Activated naive CD8-positive, alpha-beta T cell treated with anti-CD3 and anti-CD28 coated beads, Interleukin-2, amount 10 ng/mL, durations not matched to agents 7 days and 5 days (primary cell): ENCODE measurements at regions not wholly inside any gene's neighbourhood (a gene's known extent, or its start where the extent isn't known, plus 50 kb on each side); places are given as distances from the start of the nearest gene placed in this dataset.

Source experiments
- ATAC-seq: fragments of 150-1000 bp; cut with Tn5 transposase; one replicate; pipeline ENCODE4 v1.10.0; 2021; ENCODE audit warnings: low read depth, moderate library complexity
- POLR2A ChIA-PET: fragments of 350-600 bp; sonication (Branson Sonifier 250); formaldehyde crosslinking; loops from one replicate; lab custom pipeline; 2021; ENCODE audit warnings: antibody characterized with exemption; lab: Charles Lee
- DNase-seq: peaks from one replicate; pipeline ENCODE4 v3.0.0; 2021
- H3K27ac Mint-ChIP-seq: one replicate; pipeline ENCODE4 v1.8.0; 2022; ENCODE audit warnings: mild to moderate bottlenecking, mixed read lengths
- H3K27me3 Mint-ChIP-seq: one replicate; pipeline ENCODE4 v1.8.0; 2022; ENCODE audit warnings: mild to moderate bottlenecking, moderate library complexity, mixed read lengths
- H3K36me3 Mint-ChIP-seq: one replicate; pipeline ENCODE4 v1.8.0; 2021; ENCODE audit warnings: mild to moderate bottlenecking, mixed read lengths
- H3K4me1 Mint-ChIP-seq: one replicate; pipeline ENCODE4 v1.8.0; 2021; ENCODE audit warnings: mixed read lengths
- H3K4me3 Mint-ChIP-seq: one replicate; pipeline ENCODE4 v1.8.0; 2022; ENCODE audit warnings: mild to moderate bottlenecking, moderate library complexity, mixed read lengths
- H3K9me3 Mint-ChIP-seq: one replicate; pipeline ENCODE4 v1.8.0; 2021; ENCODE audit warnings: mixed read lengths

- no peaks in the 10 kb centered on the region for H3K9me3 Mint-ChIP-seq
- no peak overlapping the region for H3K27ac Mint-ChIP-seq
- no peaks in the 10 kb centered on the region for H3K4me1 Mint-ChIP-seq
- no peak overlapping the region for H3K4me3 Mint-ChIP-seq
- no peaks in the 10 kb centered on the region for H3K36me3 Mint-ChIP-seq
- DNase-seq, result no peak
- no peak for ATAC-seq
- peaks cover 3% of the 10 kb centered on the region for H3K27me3 Mint-ChIP-seq
- POLR2A ChIA-PET, result no interaction called here
These were observed 62.9 kb downstream of the NHLRC3 start for GRCh38 chr13:39100996-39101738.

- peaks cover 4% of the 10 kb centered on the region for H3K27me3 Mint-ChIP-seq
- no peaks in the 10 kb centered on the region for H3K36me3 Mint-ChIP-seq
These were observed 64.8 kb downstream of the NHLRC3 start for GRCh38 chr13:39102981-39103490.

GRCh38 chr13:39105110-39105509 lies 66.9 kb downstream of the NHLRC3 start:
- DNase-seq (no peak), ATAC-seq (no peak)
- Mint-ChIP-seq H3K36me3 (no peaks in the 10 kb centered on the region), H3K9me3 (no peaks in the 10 kb centered on the region), H3K27me3 (peaks cover 4% of the 10 kb centered on the region), H3K4me3 (no peak overlapping the region), H3K27ac (no peak overlapping the region), H3K4me1 (no peaks in the 10 kb centered on the region)
- POLR2A ChIA-PET, result no interaction called here

More at GRCh38 chr13:39102981-39103490, 64.8 kb downstream of the NHLRC3 start:
- Mint-ChIP-seq H3K27ac (no peak overlapping the region), H3K4me3 (no peak overlapping the region), H3K9me3 (no peaks in the 10 kb centered on the region), H3K4me1 (no peaks in the 10 kb centered on the region)
- DNase-seq (no peak), ATAC-seq (no peak)
- POLR2A ChIA-PET, result no interaction called here

GRCh38 chr13:39106216-39107005 lies 68.2 kb downstream of the NHLRC3 start:
- Mint-ChIP-seq H3K4me1 (no peaks in the 10 kb centered on the region), H3K4me3 (no peak overlapping the region), H3K27me3 (peaks cover 10% of the 10 kb centered on the region), H3K27ac (no peak overlapping the region), H3K9me3 (no peaks in the 10 kb centered on the region), H3K36me3 (no peaks in the 10 kb centered on the region)
- POLR2A ChIA-PET, result no interaction called here
- no peak for DNase-seq
- ATAC-seq, result no peak

- Mint-ChIP-seq H3K4me1 (no peaks in the 10 kb centered on the region), H3K36me3 (no peaks in the 10 kb centered on the region), H3K4me3 (no peak overlapping the region), H3K27ac (no peak overlapping the region), H3K9me3 (no peaks in the 10 kb centered on the region), H3K27me3 (peaks cover 11% of the 10 kb centered on the region)
- DNase-seq (no peak), ATAC-seq (no peak)
- POLR2A ChIA-PET, result no interaction called here
These were observed 69.3 kb downstream of the NHLRC3 start for GRCh38 chr13:39107561-39107960.

- peaks cover 11% of the 10 kb centered on the region for H3K27me3 Mint-ChIP-seq
- ATAC-seq, result no peak
- H3K4me1 Mint-ChIP-seq, result no peaks in the 10 kb centered on the region
- H3K36me3 Mint-ChIP-seq, result no peaks in the 10 kb centered on the region
- no peak for DNase-seq
- H3K9me3 Mint-ChIP-seq, result no peaks in the 10 kb centered on the region
- POLR2A ChIA-PET, result no interaction called here
- no peak overlapping the region for H3K27ac Mint-ChIP-seq
- no peak overlapping the region for H3K4me3 Mint-ChIP-seq
These were observed 70.5 kb downstream of the NHLRC3 start for GRCh38 chr13:39108783-39109182.

GRCh38 chr13:39110518-39111097 lies 72.4 kb downstream of the NHLRC3 start:
- peaks cover 13% of the 10 kb centered on the region for H3K27me3 Mint-ChIP-seq
- DNase-seq (no peak), ATAC-seq (no peak)
- no peak overlapping the region for H3K27ac Mint-ChIP-seq
- H3K9me3 Mint-ChIP-seq, result no peaks in the 10 kb centered on the region
- no peak overlapping the region for H3K4me3 Mint-ChIP-seq
- no peaks in the 10 kb centered on the region for H3K36me3 Mint-ChIP-seq
- no peaks in the 10 kb centered on the region for H3K4me1 Mint-ChIP-seq
- POLR2A ChIA-PET, result no interaction called here

- peaks cover 12% of the 10 kb centered on the region for H3K27me3 Mint-ChIP-seq
- ATAC-seq, result no peak
- no peaks in the 10 kb centered on the region for H3K9me3 Mint-ChIP-seq
- no peak for DNase-seq
- no peak overlapping the region for H3K27ac Mint-ChIP-seq
- no peaks in the 10 kb centered on the region for H3K36me3 Mint-ChIP-seq
- H3K4me3 Mint-ChIP-seq, result no peak overlapping the region
- H3K4me1 Mint-ChIP-seq, result no peaks in the 10 kb centered on the region
- POLR2A ChIA-PET, result no interaction called here
These were observed 72.9 kb downstream of the NHLRC3 start for GRCh38 chr13:39111145-39111544.

- Mint-ChIP-seq H3K27me3 (peaks cover 21% of the 10 kb centered on the region), H3K9me3 (no peaks in the 10 kb centered on the region)
- POLR2A ChIA-PET, result no interaction called here
These were observed 81.2 kb downstream of the NHLRC3 start for GRCh38 chr13:39119422-39119821.

GRCh38 chr13:39123578-39123977 lies 85.3 kb downstream of the NHLRC3 start:
- no peaks in the 10 kb centered on the region for H3K36me3 Mint-ChIP-seq
- H3K27ac Mint-ChIP-seq, result no peak overlapping the region
- no peaks in the 10 kb centered on the region for H3K4me1 Mint-ChIP-seq
- POLR2A ChIA-PET, result no interaction called here
- peaks cover 21% of the 10 kb centered on the region for H3K27me3 Mint-ChIP-seq
- no peak overlapping the region for H3K4me3 Mint-ChIP-seq
- DNase-seq, result no peak
- H3K9me3 Mint-ChIP-seq, result no peaks in the 10 kb centered on the region
- no peak for ATAC-seq

More at GRCh38 chr13:39119422-39119821, 81.2 kb downstream of the NHLRC3 start:
- Mint-ChIP-seq H3K36me3 (no peaks in the 10 kb centered on the region), H3K27ac (no peak overlapping the region), H3K4me3 (no peak overlapping the region), H3K4me1 (no peaks in the 10 kb centered on the region)
- ATAC-seq, result no peak
- no peak for DNase-seq

- Mint-ChIP-seq H3K9me3 (no peaks in the 10 kb centered on the region), H3K27me3 (peaks cover 23% of the 10 kb centered on the region), H3K36me3 (peaks cover 1% of the 10 kb centered on the region), H3K4me3 (no peak overlapping the region), H3K27ac (no peak overlapping the region), H3K4me1 (no peaks in the 10 kb centered on the region)
- POLR2A ChIA-PET, result no interaction called here
- ATAC-seq, result no peak
- DNase-seq, result no peak
These were observed 91.0 kb downstream of the NHLRC3 start for GRCh38 chr13:39129213-39129612.

- Mint-ChIP-seq H3K4me3 (no peak overlapping the region), H3K27ac (no peak overlapping the region), H3K36me3 (peaks cover 1% of the 10 kb centered on the region), H3K9me3 (no peaks in the 10 kb centered on the region), H3K27me3 (peaks cover 21% of the 10 kb centered on the region), H3K4me1 (no peaks in the 10 kb centered on the region)
- POLR2A ChIA-PET, result no interaction called here
- DNase-seq (no peak), ATAC-seq (no peak)
These were observed 92.0 kb downstream of the NHLRC3 start for GRCh38 chr13:39130301-39130700.

GRCh38 chr13:39132286-39133230 lies 94.3 kb downstream of the NHLRC3 start:
- DNase-seq, result no peak
- no peak for ATAC-seq
- Mint-ChIP-seq H3K9me3 (no peaks in the 10 kb centered on the region), H3K36me3 (peaks cover 1% of the 10 kb centered on the region), H3K27me3 (peaks cover 17% of the 10 kb centered on the region), H3K4me1 (no peaks in the 10 kb centered on the region), H3K4me3 (no peak overlapping the region), H3K27ac (no peak overlapping the region)
- POLR2A ChIA-PET, result no interaction called here
